ENCODE measurements at regions not wholly inside any gene's neighbourhood (a gene's known extent, or its start where the extent isn't known, plus 50 kb on each side); places are given as distances from the start of the nearest gene placed in this dataset.
"Not testable (repeated sequence)": the region's sequence is repeated elsewhere in the genome, so short reads cannot be mapped to it uniquely, and the experiment has no call there.

DNA sequence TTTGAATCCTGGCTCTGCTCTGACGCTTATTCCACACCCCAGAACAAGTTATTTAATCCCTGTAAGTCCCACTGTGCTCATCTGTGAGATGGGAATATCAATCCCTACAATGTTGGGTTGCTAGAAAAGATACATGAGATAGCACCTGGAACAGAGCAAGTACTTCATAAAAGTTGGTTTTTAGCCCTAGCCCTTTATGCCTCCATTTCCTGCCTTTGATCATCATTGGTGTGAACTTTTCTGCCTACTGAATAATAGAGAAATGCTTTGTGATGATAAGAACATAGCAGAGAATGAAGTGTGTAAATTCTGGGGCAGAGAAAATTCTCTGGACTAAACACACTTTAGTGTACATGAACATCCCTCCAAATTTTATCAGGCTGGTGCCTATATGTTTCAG is 90.3 kb upstream of the RANBP6 start:
- no peak for DNase-seq (ENCODE audit: low read depth in 1 of 2, low spot score in 1 of 2)

DNA sequence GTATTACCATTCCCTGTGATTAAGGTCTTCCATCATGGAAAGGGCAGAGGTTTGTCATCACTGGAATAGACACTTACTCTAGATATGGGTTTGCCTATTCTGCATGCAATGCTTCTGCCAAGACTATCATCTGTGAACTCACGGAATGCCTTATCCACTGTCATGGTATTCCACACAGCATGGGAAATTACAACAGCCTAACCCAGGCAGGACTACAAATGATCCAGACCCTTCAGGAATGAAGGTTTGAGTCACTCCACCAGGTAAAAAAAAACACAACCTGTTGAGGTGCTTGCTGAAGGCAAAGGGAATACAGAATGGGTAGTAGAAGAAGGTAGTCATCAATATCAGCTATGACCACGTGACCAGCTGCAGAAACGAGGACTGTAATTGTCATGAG is 89.0 kb upstream of the RANBP6 start:
- DNase-seq (ENCODE audit: low read depth in 1 of 2, low spot score in 1 of 2), result not testable (repeated sequence)

DNA sequence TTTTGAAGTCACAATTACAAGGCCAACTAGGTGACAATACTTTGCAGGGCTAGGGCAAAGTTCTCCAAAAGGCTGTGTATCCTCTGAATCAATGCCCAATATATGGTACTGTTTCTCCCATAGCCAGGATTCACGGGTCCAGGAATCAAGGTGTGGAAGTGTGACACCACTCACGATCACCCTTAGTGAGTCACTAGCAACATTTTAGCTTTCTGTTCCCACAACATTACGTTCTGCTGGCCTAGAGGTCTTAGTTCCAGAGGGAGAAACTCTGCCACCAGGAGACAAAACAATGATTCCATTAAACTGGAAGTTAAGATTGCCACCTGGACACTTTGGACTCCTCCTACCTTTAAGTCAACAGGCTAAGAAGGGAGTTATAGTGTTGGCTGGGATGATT is 88.5 kb upstream of the RANBP6 start:
- DNase-seq (ENCODE audit: low read depth in 1 of 2, low spot score in 1 of 2), result not testable (repeated sequence)

DNA sequence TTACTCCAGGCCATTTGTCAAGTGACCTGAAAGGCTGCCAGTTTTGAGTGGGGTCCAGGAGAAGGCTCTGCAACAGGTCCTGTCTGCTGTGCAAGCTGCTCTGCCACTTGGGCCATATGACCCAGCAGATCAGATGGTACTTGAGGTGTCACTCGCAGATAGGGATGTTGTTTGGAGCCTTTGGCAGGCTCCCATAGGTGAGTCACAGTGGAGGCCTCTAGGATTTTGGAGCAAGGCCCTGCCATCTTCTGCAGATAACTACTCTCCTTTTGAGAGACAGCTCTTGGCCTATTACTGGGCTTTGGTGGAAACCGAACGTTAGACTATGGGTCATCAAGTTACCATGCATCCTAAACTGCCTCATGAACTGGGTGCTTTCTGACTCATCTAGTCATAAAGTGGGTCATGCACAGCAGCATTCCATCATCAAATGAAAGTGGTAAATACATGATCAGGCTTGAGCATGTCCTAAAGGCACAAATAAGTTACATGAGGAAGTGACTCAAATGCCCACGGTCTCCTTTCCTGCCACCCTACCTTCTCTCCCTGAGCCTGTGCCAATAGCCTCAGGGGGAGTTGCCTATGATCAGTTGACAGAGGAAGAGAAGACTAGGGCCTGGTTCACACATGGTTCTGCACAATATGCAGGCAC is 87.0 kb upstream of the RANBP6 start:
- DNase-seq (ENCODE audit: low read depth in 1 of 2, low spot score in 1 of 2), result not testable (repeated sequence)

DNA sequence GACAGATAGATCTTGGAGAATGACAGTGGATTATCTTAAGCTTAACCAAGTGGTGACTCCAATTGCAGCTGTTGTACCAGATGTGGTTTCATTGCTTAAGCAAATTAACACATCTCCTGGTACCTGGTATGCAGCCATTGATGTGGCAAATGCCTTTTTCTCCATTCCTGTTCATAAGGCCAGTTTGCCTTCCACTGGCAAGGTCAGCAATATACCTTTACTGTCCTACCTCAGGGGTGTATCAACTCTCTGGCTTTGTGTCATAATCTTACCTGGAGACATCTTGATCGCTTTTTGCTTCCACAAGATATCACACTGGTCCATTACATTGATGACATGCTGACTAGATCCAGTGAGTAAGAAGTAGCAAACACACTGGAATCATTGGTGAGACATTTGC is 86.3 kb upstream of the RANBP6 start:
- DNase-seq (ENCODE audit: low read depth in 1 of 2, low spot score in 1 of 2), result not testable (repeated sequence)

DNA sequence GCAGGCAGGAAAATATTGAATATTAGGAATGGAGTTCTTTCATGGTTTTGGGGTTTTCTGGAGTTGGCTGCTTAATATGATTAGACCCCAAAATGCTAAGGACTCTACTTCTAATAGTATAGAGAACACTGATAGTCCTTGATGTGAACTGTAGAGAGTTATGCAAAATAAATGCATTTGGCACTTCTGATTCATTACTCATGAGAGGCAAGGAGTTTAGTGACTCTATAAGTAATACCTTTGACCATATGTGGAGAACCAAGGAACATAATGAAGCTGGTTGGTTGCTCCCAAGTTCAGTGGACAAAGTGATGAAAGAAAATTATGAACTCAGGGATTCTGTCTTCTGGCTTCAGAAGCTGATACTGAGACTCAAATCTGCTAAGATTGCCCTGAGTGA is 83.9 kb upstream of the RANBP6 start:
- not testable (repeated sequence) for DNase-seq (ENCODE audit: low read depth in 1 of 2, low spot score in 1 of 2)

DNA sequence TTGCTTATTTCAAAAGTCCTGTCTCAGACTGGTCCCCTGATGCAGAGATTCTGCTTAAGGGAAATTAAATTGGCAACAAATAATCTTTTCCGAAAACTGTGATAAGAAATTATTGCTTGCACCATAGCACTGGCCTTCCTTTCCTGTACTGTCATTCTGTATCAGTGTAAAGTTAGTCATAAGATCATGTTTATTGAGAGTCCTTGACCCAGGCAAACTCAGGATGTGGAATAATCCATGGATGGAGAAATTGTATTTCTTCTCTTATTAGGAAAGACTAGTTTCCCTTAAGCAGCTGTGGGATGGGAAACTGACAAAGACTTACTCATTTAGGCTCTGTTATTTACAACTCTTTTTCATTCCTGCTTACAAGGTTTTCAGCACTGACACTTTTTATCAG is 83.0 kb upstream of the RANBP6 start:
- DNase-seq (ENCODE audit: low read depth in 1 of 2, low spot score in 1 of 2), result no peak

DNA sequence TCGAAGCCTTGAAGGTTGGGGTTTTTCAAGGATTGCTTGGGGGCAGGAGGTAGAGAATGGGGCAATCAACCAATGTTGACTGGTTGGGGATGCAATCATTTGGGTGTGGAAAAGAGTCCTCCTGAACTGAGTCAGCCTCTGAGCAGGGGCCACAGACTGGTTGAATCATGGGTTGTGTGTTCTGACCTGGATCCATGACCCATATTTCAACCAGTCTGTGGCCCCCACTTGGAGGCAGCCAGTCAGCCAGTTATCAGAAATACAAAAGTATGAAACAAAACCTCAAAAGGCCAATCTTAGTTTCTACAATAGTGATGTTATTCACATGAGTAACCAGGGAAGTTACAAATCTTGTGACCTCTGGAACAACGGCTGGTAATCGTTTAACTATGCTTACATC is 81.4 kb upstream of the RANBP6 start:
- no peak for DNase-seq (ENCODE audit: low read depth in 1 of 2, low spot score in 1 of 2)

DNA sequence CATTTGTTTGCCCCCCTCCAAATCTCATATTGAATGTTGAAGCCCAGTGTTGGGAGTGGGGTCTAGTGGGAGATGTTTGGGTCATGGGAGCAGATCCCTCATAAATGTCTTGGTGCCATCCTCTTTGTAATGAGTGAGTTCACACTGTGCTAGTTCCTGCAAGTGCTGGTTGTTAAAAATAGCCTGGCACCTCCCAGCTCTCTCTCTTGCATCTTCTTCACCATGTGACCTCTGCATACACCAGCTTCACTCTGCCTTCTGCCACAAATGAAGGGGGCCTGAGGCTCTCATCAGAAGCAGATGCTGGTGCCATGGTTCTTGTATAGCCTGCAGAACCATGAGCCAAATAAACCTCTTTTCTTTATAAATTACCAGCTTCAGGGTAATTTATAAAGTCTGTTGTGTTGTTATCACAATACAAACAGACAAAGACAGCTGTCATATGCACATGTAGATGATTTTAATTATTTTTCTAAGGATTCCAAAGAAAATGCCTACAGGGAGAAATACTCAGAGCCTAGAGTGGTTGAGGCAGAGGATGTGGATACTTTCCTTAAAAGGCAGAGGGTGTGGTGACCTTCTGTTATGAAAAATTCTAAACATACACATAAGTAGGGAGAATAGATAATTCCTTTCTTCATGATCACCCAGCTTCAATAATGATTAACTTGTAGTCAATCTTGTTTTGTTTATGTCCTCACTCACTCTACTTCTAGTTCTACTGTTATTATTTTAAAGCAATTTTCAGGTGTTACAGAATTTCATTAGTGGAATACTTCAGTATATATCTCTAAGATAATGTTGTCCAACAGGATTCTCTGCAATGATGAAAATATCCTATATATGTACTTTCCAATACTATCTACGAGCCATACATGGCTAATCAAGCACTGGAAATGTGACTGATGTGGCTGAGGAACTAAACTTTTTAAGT is 75.1 kb upstream of the RANBP6 start:
- no peak for DNase-seq (ENCODE audit: low read depth in 1 of 2, low spot score in 1 of 2)

DNA sequence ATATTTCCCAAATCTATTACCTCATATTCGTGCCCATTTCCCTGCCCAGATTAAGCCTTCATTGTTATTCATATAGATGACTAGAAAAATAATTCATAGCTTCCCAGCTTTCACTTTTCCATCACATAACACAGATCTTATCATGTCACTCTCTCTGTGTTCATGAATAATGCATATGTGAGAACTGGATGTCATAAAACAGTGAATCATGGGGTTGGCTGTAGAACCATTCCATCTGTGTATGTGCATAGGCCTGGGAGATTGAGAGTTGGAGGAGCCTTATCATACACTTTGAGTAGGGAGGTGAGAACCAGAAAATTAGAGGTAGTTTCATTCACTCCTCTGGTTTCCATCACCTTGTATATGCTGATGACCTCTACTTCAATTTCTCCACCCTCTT is 73.9 kb upstream of the RANBP6 start:
- DNase-seq (ENCODE audit: low read depth in 1 of 2, low spot score in 1 of 2), result no peak

DNA sequence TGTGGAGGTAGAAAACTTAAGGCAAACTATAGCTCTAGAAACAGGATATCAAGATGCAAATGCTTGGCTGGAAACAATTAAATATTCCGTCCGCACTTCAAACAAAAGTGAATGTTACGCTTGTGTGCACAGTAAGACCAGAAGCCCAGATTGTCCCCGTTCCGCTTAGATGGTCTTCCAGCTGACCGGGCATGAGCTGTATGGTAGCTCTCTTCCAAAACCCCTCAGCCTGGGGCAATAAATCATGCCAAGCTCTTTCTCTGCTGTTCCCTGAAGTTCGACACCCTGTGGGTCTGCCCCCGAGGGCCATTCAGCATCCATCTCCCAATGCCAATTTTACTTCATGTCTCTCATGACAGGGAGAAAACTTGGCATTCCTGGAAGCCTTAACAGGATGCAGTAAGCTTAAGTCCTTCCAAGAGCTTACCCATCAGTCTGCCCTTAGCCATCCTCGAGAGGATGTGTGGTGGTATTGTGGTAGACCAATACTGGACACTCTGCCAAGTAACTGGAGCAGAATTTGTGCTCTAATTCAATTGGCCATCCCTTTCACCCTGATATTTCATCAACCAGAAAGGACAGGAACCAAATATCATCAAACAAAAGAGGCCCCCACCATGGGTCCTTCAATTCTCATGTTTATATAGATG is 70.7 kb upstream of the RANBP6 start:
- no peak for DNase-seq (ENCODE audit: low read depth in 1 of 2, low spot score in 1 of 2)

DNA sequence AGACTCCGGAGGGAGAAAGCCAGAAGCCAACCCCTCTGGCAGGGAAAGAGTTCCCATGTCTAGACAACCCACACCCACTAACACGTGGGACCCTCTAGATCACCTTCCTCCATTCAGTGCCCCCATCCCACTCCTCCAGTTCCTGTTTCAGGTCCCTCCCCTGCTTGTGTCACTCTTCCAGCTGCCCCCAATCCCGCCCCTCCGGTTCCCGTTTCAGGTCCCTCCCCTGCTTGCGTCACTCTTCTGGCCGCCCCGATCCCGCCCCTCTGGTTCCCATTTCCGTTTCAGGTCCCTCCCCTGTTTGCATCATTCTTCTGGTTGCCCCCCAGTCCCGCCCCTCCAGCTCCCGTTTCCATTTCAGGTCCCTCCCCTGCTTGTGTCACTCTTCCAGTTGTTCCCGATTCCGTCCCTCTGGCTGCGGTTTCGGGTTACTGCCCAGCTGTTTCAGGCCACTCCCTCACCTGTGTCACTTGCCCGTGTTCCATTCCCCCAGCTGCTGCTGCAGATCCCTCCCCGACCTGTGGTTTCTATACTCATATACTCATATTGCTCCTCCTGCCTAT is 64.8 kb upstream of the RANBP6 start:
- peak; percentile 15 to 51 for DNase-seq (ENCODE audit: low read depth in 1 of 2, low spot score in 1 of 2)

DNA sequence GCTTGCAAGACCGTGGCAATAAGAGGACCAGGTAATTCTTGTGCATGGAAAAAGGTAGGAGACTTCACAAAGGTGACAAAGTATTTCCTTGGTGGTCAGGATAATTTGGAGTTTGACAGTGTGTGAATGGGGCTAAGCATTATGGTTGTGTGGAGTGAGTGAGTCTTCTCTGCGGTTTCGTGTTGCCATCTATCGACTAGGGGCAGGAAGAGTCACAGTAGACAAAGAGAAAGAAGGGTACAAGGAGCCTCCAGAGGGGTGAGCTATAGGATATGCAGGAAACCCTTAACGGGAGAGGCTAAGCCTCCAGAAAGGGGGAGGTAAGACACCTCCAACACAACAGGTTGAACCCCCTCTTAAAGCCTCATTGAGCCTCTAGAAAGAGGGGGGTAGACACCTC is 64.0 kb upstream of the RANBP6 start:
- DNase-seq (ENCODE audit: low read depth in 1 of 2, low spot score in 1 of 2), result no peak

DNA sequence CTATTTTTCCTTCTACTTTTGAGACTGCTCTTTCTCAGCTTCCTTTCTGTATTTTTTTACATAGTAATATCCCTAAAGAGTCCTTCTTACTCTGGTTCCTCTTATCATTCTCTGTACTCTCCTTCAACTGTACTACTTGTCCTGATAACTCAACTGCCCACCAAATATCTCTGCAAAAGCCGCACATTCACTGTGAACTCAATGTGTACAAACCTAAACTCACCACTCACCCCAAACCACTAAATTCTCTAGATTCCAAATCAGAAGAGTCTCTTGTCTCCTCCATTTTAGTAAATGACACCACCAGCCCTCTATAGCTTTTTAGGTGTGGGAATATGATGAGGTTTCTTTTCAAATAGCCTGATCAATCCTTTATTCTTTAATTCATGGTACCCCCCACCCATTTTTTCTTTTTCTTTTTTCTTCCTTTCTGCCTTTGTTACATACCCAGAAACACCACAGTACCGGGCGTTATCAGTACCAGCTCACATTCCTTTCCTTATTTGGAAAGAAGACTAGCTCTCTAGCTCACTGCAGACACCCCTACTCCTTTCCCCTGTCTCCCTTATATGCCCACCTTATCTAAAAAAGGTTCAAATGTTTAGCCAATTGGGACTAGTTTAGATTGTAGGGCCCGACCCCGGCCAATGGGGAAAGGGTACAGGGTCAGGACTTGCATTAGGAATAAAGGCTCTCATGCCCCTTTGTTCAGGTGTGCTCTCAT is 63.1 kb upstream of the RANBP6 start:
- no peak for DNase-seq (ENCODE audit: low read depth in 1 of 2, low spot score in 1 of 2)

DNA sequence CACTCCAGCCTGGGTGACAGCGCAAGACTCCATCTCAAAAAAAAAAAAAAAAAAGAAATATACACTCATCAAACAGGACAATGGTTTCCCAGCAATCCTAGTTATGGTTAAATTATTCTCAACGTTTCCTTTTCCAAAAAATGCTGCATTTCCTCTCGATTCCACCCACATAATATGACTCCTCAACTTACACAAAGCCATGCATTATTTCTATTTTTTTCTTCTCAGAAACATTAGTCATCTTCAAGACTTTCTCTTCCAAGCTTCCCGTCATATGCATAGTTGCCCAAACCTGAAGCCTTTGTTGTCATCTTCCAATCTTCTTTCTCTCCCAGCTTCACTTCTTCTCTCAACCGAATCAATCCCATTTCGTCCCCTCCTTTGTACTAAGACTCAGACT is 61.4 kb upstream of the RANBP6 start:
- DNase-seq (ENCODE audit: low read depth in 1 of 2, low spot score in 1 of 2), result no peak

DNA sequence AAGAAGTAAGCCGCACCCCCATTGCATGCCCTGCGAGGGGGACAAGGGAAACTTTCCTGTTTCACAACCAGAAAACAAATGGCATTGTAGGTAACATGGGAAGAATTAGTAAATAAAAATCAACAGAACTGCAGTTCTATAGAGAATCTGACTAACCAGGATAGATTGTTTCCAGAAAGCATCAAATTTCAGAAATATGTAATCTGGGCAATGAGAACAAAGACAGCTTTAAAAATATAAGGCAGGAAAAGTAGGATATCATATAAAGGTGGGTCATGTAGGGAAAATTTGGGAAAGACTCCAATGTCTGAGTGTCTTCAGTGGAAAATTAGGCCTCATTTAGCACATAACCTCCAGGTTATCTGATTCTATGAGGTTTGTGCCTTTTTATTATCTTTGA is 58.3 kb upstream of the RANBP6 start:
- DNase-seq (ENCODE audit: low read depth in 1 of 2, low spot score in 1 of 2), result no peak

DNA sequence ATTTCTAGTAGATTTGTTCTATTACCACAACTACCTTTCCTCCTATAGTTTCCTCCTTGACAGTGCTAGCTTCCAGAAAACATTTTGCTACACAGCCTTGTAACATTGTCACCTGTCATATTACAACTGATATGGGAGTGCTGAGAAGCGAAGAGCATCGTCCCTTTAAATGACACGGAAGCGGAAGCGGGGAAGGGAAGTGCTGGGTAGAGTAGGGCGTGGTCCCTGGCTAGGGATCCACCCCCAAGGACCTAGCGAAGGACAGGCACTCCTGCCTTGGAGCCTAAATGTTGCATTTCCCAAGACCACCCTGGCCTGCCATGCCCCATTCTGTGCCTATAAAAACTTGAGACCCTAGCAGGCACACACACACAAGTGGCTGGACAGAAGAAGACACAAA is 57.4 kb upstream of the RANBP6 start:
- no peak for DNase-seq (ENCODE audit: low read depth in 1 of 2, low spot score in 1 of 2)

DNA sequence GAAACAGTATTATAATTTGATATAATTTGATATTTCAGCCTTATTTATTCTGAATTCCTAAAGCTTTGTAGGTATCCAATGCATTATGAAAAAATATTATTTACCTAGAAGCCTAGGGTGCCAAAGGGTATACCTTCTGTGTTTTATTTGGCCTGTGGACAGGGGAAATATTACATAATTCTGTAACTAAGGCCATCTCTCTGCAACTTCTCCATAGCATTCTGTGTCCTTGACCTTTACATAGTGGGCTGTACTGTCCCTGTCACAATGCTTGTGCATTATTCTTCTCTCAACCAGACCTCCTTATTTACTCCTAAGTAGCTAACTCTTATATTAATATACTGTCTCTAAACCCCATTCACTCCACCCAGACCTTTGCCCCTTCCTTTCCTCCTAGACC is 57.0 kb upstream of the RANBP6 start:
- DNase-seq (ENCODE audit: low read depth in 1 of 2, low spot score in 1 of 2), result no peak

DNA sequence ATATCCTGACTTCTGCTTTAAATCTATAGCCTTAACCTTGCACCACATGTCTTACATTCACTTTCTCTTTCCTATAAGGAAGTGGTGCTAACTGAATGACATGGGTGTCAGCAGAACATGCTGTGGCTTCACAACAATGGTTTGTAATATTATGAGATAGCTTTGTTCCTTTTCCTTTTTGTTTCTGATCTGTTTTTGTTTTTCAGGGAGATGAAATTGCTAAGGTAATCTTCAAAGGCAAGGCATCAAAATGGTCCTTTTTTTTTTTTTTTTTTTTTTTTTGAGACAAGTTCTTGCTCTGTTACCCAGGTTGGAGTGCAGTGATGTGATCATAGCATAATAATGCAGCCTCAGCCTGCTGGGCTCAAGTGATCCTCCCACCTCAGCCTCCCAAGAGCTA is 53.6 kb upstream of the RANBP6 start:
- no peak for DNase-seq (ENCODE audit: low read depth in 1 of 2, low spot score in 1 of 2)

DNA sequence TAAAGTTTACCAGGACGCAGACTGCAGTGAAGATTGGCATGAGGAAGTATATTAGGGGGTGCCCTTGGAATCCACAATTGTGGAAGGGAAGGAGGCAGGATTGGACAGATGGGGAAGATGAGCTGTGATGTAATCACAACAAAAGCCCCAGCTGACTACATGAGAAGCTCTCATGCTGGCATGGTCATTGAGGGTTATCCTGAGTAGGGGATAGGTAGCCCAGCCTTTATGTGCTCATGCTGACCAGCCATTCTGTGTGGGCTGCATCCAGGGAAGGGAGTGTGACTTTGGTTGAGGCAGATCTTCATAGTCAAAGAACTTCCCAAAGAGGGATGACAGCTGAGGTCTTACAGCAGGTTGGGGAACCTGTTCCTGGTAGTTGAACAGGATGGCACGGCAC is 52.0 kb upstream of the RANBP6 start:
- no peak for DNase-seq (ENCODE audit: low read depth in 1 of 2, low spot score in 1 of 2)
